CD4-positive, alpha-beta T cell treated with Interleukin-15 for 4 hours (primary cell): ENCODE measurements at regions not wholly inside any gene's neighbourhood (a gene's known extent, or its start where the extent isn't known, plus 50 kb on each side); places are given as distances from the start of the nearest gene placed in this dataset.

ENCODE experiments used
- DNase-seq: peaks from one replicate; pipeline ENCODE4 v3.0.0-alpha.2; 2020; ENCODE audit warnings: low spot score

DNA sequence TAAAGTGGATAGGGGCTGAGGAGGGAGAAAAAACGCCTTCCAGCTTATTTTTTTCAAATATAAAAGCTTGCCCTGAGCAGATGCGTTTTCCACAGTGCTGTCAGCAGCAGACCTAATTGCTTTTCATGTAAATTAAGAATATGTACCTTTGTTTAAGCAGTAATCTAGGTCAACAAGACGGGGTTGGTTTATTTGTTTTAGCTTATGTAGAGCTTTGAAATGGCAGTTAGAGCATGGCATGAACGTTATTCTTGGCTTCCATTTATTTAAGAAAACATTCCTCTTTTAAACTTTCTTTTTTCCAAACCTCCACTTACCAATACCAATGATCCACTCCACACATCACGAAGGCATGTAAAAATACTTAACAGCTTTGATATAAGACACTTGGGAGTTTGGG, 220.3 kb upstream of the TENM3 start:
- DNase-seq, result no peak

GRCh38 chr4:182023469-182023868, 219.7 kb upstream of the TENM3 start:
- no peak for DNase-seq

- no peak for DNase-seq
Measured at GRCh38 chr4:182042945-182043344, 200.3 kb upstream of the TENM3 start.

- no peak for DNase-seq
Measured at GRCh38 chr4:182048871-182049270, 194.3 kb upstream of the TENM3 start.

DNA sequence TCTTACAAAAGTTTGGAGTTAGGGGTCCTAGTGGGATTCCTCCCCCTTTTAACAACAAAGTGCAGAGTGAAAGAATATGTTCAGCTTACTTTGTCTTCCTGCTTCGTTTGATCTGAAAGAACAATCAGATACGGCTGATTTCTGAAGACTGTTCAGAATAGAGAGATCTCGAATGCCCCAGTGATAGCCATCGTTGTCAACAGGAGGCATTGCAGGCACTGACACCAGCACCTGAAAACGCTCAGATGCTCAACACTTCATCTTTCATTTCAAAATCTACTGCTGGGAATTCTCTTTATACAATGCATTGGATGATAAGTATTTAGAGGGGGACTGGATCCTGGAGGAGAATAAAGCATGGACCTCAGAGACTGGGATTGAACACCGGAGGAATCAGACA, 186.3 kb upstream of the TENM3 start:
- DNase-seq, result no peak

DNA sequence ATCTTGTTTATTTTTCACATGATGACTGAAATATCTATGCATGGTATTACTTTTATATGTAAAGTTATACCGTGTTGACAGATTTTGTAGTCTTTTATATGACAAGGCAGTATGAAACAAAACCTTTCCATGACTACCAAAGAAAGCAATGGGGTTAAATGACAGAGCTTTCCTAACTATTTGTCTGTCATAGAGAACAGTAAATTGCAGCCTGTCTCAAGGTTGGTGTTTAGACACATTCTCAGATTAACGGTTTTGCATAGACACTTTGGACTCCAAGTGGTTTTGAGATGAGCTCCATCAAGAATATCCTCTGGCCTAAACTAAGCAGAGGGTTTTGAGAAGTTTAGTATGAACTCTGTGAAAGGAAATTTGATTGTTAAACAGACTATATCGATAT, 180.7 kb upstream of the TENM3 start:
- DNase-seq, result no peak

DNA sequence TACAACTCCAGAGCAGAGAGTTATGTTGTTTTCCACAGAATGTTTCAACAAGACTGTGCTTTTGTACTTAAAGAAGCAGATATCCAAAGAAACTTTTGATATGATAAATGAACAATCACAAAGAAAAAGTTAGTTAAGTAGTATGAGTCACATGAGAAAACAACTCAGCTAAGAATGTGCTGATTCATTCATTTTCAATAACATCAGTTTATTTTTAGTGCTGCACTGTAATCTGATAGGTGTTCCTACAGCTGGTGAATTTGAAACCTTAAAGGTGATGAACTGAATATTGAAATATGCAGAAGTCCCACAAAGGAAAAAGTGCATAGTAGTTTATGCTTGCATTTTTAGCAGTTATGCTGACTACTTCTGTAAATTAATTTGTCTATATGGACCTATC, 180.3 kb upstream of the TENM3 start:
- no peak for DNase-seq

GRCh38 chr4:182063651-182064050, 179.6 kb upstream of the TENM3 start:
- DNase-seq, result no peak

DNA sequence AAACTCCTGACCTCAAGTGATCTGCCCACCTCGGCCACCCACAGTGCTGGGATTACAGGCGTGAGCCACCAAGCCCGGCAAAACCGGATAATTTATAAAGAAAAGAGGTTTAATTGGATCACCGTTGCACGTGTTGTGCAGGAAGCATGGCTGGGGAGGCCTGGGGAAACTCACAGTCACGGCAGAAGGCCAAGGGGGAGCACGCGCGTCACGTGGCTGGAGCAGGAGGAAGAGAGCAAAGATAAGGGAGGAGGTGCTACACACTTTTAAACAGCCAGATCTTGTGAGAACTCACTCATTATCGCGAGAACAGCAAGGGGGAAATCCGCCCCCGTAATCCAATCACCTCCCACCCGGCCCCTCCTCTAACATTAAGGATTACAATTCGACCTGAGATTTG, 177.9 kb upstream of the TENM3 start:
- DNase-seq, result no peak

DNA sequence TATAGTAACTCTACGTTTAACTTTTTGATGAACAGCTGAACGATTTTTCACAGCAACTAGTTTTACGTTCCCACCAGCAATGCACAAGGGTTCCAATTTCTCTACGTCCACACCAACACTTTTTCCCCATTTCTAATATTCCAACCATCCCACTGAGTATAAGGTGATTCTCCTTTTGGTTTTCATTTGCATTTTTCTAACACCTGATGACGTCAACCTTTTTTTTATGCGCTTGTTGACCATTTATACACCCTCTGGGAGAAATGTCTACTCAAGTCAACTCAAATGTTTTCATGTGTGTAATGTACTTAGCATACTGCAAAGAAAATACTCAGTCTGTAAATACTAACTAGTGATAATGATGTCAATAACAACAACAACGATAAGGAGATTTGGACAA, 177.2 kb upstream of the TENM3 start:
- DNase-seq, result no peak

DNA sequence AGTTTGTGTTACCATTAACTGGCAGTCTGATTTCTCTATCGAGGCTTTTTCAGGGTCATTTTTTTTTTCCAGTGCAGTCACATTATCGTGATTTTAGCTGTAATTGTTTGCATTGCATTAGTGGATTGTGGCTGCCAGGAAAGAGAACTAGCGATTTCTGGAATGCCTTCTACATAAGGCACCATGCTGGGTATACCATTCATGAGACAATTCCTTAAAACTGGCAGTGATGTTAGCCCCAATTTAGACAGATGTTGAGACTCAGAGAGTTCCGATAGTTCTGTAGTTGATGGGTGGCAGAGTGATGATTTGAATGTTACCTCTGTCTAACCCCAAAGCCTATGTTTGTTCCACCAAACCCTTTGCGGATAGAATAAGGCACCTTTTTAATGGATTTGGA, 175.4 kb upstream of the TENM3 start:
- no peak for DNase-seq

GRCh38 chr4:182068920-182069319, 174.3 kb upstream of the TENM3 start:
- no peak for DNase-seq

DNA sequence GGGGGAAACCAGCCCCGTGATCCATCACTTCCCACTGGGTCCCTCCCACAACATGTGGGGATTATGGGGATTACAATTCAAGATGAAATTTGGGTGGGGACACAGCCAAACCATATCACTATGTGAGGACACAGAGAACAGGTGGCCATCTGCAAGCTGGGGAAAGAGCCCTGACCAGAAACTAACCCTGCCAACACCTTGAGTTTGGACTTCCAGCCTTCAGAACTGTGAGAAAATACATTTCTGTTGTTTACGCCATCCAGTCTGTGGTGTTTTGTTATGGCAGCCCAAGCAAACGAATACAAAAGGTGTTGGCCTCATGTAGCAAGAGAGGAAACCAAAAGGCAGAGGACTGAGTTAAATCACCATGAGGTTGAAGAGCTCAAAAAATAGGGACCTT, 169.9 kb upstream of the TENM3 start:
- no peak for DNase-seq

DNA sequence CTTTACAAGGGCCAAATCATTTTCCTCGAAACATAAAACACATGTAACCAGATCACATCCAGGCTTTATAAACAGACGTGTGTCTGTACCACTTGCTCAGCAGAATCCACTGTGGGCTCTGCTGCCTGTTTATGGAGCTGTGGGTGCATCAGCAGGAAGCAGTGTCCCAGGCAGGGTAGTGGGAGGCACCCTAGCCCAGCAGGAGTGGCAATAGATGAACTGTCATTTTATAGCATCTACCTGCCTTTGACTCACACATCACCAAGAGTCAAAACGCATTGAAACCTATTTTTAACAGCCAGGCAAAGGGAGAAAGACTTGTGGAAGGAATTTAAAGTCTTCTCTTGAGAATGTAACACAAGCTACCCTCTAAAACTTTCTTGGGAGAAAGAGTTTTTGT, 169.1 kb upstream of the TENM3 start:
- no peak for DNase-seq

DNA sequence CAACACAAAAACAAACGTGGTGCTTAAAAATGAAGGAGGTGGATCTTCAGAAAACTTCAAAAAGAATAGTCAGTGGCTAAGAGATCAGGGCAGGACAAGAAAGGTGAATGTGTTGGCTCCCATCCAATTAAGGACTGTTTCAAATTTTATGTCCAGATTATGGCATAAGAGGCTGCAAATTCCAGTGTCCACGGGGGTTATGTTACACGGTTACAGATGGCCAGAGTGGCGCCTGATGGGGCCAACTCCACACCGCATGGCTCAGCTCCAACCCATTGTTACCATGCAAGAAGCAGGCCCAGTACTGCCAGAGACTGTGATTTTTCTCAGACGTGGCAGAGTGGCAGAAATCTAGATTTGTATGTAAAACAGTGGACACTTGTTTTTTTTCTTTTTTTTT, 168.4 kb upstream of the TENM3 start:
- DNase-seq, result no peak

DNA sequence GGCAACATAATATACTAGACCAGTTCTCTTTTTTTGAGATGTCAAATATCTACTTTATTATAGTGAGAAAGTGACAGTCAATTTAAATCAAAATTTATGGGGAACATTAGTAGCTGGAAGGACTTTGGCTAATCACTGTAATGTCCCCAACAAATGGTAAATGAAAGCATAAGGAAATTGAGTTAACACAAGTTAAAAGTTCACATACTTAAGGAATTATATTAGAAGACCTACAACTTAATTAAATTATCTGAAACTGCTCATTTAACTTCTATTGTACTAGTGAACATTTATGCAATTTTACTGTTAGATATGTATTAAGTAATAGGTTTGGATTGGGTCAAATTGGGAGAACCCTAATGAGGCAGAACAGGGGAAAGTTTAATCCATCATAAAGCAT, 160.3 kb upstream of the TENM3 start:
- DNase-seq, result no peak

DNA sequence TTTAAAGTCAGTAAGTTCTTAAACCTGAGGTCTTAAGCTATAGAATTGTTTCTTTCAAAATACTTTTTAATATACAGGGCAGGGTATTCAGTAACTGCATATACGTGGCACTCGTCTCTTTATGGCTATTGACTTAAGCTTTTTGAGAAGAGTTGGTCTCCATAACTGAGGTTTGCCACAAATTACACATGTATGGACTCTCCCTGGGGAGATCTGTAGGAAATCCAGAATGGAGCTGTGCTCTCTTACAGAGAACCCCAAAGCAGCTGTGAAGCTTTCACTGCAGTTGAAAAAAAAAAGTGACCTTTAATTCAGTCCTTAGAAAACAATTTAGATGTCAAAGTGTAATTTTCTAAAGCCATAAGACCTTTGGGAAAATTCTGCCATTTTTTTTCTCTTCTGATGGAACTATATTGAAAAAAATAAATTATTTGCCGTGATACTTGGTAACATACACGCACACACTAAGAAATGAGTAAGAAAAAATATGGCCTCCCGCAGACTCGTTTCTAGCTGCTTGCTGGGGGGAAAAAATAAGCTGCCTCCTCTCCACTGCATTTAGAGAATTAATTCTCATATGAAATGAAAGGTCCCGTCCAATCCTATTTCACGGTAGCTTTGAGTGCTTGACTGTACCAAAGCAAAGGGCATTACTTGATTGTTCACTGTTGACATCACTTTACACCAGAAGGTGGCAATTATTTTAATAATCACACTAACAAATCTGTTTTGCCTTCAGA, 159.4 kb upstream of the TENM3 start:
- DNase-seq, result no peak

- DNase-seq, result no peak
Measured at GRCh38 chr4:182085051-182085480, 158.1 kb upstream of the TENM3 start.

DNA sequence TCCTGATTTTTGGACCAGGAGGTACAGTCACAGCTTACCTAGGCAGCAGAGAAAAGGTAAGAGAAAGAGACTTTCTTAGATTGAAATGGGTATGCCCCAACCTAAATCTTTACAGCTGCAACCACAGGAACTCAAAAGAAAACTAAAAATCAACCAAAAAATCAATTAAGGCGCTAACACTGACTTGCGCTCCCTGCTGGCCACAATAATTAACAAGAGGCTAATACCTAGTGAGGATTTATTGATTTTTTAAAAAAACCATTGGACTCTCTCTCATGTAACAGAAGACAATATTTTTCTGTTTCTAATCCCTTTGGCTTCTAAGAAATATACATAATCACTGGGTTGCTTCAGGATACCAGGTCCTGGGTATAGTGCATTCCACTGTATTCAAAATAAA, 153.9 kb upstream of the TENM3 start:
- no peak for DNase-seq

DNA sequence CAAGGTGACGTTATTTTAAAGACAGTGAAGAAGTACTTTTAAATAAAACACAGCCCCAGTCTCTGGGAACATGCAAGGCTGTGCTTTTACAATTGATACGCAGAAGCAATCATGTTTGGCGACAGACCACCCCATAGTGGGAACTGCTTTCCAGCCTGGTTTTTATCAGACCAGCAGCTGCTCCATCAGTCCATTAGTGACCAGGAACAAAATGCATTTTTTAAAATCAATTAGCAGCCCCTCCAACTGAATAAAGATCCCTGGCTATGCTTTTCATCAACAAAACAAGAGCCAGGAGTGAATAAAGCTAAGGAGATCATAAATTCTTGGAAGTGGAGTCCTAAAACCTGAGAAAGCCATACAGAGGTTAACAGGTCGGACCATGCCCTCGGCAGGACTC, 153.0 kb upstream of the TENM3 start:
- no peak for DNase-seq

GRCh38 chr4:182091128-182091527, 152.1 kb upstream of the TENM3 start:
- no peak for DNase-seq

- no peak for DNase-seq
Measured at GRCh38 chr4:182093431-182093831, 149.8 kb upstream of the TENM3 start.

DNA sequence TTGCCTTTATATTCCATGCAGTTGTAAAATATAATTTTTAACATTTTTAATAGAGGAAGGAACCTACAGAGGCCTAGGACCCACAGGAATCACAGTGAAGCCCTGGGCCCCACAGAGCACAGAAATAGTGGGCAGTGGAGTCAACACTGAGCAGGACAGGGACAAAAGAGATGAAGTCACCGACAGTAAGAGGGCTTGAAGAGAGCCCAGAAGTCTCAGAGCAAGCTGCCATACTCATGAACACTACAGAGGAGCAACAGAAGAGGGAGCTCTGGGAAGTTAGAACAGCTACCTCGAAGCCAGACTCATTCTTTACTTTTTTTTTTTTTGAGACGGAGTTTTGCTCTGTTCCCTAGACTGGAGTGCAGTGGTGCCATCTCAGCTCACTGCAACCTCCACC, 149.3 kb upstream of the TENM3 start:
- no peak for DNase-seq

DNA sequence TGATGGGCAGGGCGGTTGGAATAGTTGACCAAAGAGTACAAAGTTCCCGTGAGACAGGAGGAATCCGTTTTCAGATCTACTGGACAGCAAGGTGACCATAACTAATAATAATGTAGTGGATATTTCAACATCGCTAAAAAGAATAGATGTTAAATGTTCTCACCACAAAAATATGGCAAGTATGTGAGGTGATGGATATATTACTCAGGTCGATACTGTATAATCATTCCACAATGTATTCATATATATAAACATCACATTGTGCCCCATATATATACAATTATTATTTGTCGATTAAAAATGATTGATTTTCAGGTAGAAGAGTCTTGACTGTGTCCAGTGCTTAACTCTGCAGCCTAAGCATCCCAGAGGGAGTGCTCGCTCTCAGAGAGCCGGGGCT, 141.6 kb upstream of the TENM3 start:
- DNase-seq, result no peak

DNA sequence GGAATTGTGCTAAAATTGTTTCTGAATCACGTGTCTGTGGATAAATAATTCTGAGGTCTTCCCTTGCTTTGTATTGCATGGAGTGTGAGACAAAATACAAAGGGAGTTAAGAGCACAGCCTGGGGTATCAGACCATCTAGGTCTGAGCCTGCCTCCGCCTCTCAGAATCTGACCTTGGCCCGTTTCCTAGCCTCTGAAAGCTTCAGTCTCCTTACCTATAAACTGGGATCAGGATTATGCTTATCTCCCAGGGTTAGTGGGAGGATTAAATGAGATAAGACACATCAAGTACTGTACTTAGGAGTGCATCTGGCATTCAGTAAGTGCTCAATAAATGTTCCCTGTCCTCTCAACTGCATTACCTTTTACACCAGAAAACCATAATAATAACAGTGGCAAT, 140.6 kb upstream of the TENM3 start:
- DNase-seq, result no peak
